IPS DF 6.9 (cell line): ENCODE measurements at regions not wholly inside any gene's neighbourhood (a gene's known extent, or its start where the extent isn't known, plus 50 kb on each side); places are given as distances from the start of the nearest gene placed in this dataset.

Experiments
- DNase-seq: peaks from one replicate; pipeline ENCODE4 v3.0.0-alpha.2; 2013; ENCODE audit warnings: low read depth, low spot score
- H3K27ac ChIP-seq: one replicate; pipeline ENCODE4 v1.5.1; 2013; ENCODE audit warnings: low read length, control low read depth
- H3K27me3 ChIP-seq: 2 replicates; pipeline ENCODE4 v1.6.1; 2013; ENCODE audit warnings: mild to moderate bottlenecking, low read length; ENCODE audit not compliant: control insufficient read depth, insufficient read depth
- H3K36me3 ChIP-seq: 2 replicates; pipeline ENCODE4 v1.6.1; 2013; ENCODE audit warnings: low read length; ENCODE audit not compliant: control insufficient read depth, insufficient read depth
- H3K4me1 ChIP-seq: 2 replicates; pipeline ENCODE4 v1.6.1; 2013; ENCODE audit warnings: low read length; ENCODE audit not compliant: control insufficient read depth, insufficient read depth
- H3K4me3 ChIP-seq: 2 replicates; pipeline ENCODE4 v1.5.1; 2013; ENCODE audit warnings: mild to moderate bottlenecking, low read length
- H3K9me3 ChIP-seq: 2 replicates; pipeline ENCODE4 v1.6.1; 2013; ENCODE audit warnings: low read length, inconsistent platforms; ENCODE audit not compliant: control insufficient read depth, insufficient read depth
- whole genome bisulfite sequencing: extraction: QIAGEN DNeasy Blood & Tissue Kit; methylation state at CpG from one replicate; pipeline ENCODE4 v1.1.7; 2013; ENCODE audit warnings: mixed read lengths, missing lambda C conversion rate; ENCODE audit not compliant: insufficient read length, insufficient coverage; 5-methylcytosine and 5-hydroxymethylcytosine counted together

- Histone ChIP-seq H3K27ac (no peak overlapping the region), H3K4me3 (no peak overlapping the region), H3K27me3 (no peaks in the 10 kb centered on the region), H3K36me3 (no peaks in the 10 kb centered on the region), H3K9me3 (no peaks in the 10 kb centered on the region), H3K4me1 (no peaks in the 10 kb centered on the region)
- no CpG with 5 or more reads among the region's 3 CpGs for WGBS
- DNase-seq: no peak
Observed at GRCh38 chr10:84818961-84819360, 490.6 kb downstream of the CCSER2 start.

GRCh38 chr10:84820120-84820519 lies 491.7 kb downstream of the CCSER2 start:
- H3K4me3 ChIP-seq: no peak overlapping the region
- H3K9me3 ChIP-seq: no peaks in the 10 kb centered on the region
- H3K36me3 ChIP-seq: no peaks in the 10 kb centered on the region
- DNase-seq: no peak
- no peaks in the 10 kb centered on the region for H3K27me3 ChIP-seq
- no peaks in the 10 kb centered on the region for H3K4me1 ChIP-seq
- no peak overlapping the region for H3K27ac ChIP-seq
- no CpG with 5 or more reads among the region's 3 CpGs for WGBS

GRCh38 chr10:84820596-84820995 lies 492.2 kb downstream of the CCSER2 start:
- Histone ChIP-seq H3K4me3 (no peak overlapping the region), H3K4me1 (no peaks in the 10 kb centered on the region), H3K36me3 (no peaks in the 10 kb centered on the region), H3K9me3 (no peaks in the 10 kb centered on the region), H3K27me3 (no peaks in the 10 kb centered on the region), H3K27ac (no peak overlapping the region)
- no peak for DNase-seq
- WGBS: no CpG with 5 or more reads among the region's 2 CpGs

- no peaks in the 10 kb centered on the region for H3K9me3 ChIP-seq
- H3K36me3 ChIP-seq: no peaks in the 10 kb centered on the region
- no peaks in the 10 kb centered on the region for H3K4me1 ChIP-seq
- H3K27ac ChIP-seq: no peak overlapping the region
- WGBS: no CpG with 5 or more reads among the region's 3 CpGs
- no peak for DNase-seq
- H3K27me3 ChIP-seq: no peaks in the 10 kb centered on the region
- H3K4me3 ChIP-seq: no peak overlapping the region
Observed at GRCh38 chr10:84822931-84823630, 494.7 kb downstream of the CCSER2 start.

- DNase-seq: no peak
- Histone ChIP-seq H3K4me3 (no peak overlapping the region), H3K9me3 (no peaks in the 10 kb centered on the region), H3K27me3 (no peaks in the 10 kb centered on the region), H3K4me1 (no peaks in the 10 kb centered on the region), H3K36me3 (no peaks in the 10 kb centered on the region), H3K27ac (no peak overlapping the region)
- WGBS: no CpG with 5 or more reads among the region's 1 CpG
Observed at GRCh38 chr10:84824525-84824924, 496.1 kb downstream of the CCSER2 start.

- WGBS: no CpG with 5 or more reads among the region's 1 CpG
- no peak for DNase-seq
- H3K9me3 ChIP-seq: no peaks in the 10 kb centered on the region
- no peak overlapping the region for H3K4me3 ChIP-seq
- no peaks in the 10 kb centered on the region for H3K27me3 ChIP-seq
- no peak overlapping the region for H3K27ac ChIP-seq
- H3K4me1 ChIP-seq: no peaks in the 10 kb centered on the region
- H3K36me3 ChIP-seq: no peaks in the 10 kb centered on the region
Observed at GRCh38 chr10:84825330-84825729, 496.9 kb downstream of the CCSER2 start.

- Histone ChIP-seq H3K4me3 (no peak overlapping the region), H3K36me3 (no peaks in the 10 kb centered on the region), H3K4me1 (no peaks in the 10 kb centered on the region), H3K9me3 (no peaks in the 10 kb centered on the region), H3K27me3 (no peaks in the 10 kb centered on the region), H3K27ac (no peak overlapping the region)
- WGBS: no CpG with 5 or more reads among the region's 3 CpGs
- DNase-seq: no peak
Observed at GRCh38 chr10:84826704-84827103, 498.3 kb downstream of the CCSER2 start.

GRCh38 chr10:84829131-84829530 lies 500.7 kb downstream of the CCSER2 start:
- no CpG with 5 or more reads among the region's 7 CpGs for WGBS
- H3K4me3 ChIP-seq: no peak overlapping the region
- H3K36me3 ChIP-seq: no peaks in the 10 kb centered on the region
- H3K27me3 ChIP-seq: no peaks in the 10 kb centered on the region
- H3K4me1 ChIP-seq: no peaks in the 10 kb centered on the region
- no peak for DNase-seq
- no peaks in the 10 kb centered on the region for H3K9me3 ChIP-seq
- H3K27ac ChIP-seq: no peak overlapping the region

- no peaks in the 10 kb centered on the region for H3K36me3 ChIP-seq
- H3K4me3 ChIP-seq: no peak overlapping the region
- WGBS: no CpG with 5 or more reads among the region's 3 CpGs
- DNase-seq: no peak
- H3K9me3 ChIP-seq: no peaks in the 10 kb centered on the region
- H3K27ac ChIP-seq: no peak overlapping the region
- H3K4me1 ChIP-seq: no peaks in the 10 kb centered on the region
- no peaks in the 10 kb centered on the region for H3K27me3 ChIP-seq
Observed at GRCh38 chr10:84837041-84837812, 508.8 kb downstream of the CCSER2 start.

- Histone ChIP-seq H3K36me3 (no peaks in the 10 kb centered on the region), H3K4me3 (no peak overlapping the region), H3K27ac (no peak overlapping the region), H3K4me1 (no peaks in the 10 kb centered on the region), H3K27me3 (no peaks in the 10 kb centered on the region), H3K9me3 (no peaks in the 10 kb centered on the region)
- no CpG with 5 or more reads among the region's 10 CpGs for WGBS
- DNase-seq: no peak
Observed at GRCh38 chr10:84837877-84838276, 509.5 kb downstream of the CCSER2 start.
